ENCODE measurements at regions not wholly inside any gene's neighbourhood (a gene's known extent, or its start where the extent isn't known, plus 50 kb on each side); places are given as distances from the start of the nearest gene placed in this dataset.

- H3K27ac ChIP-seq = no peak overlapping the region
- H3K36me3 ChIP-seq = no peaks in the 10 kb centered on the region
- WGBS, 2 donors (ENCODE audit: low coverage in 1 of 2) = 70 to 83% methylated on average over 2 to 10 of the region's 10 CpGs
- DNase-seq = no peak
- intact Hi-C loops (cut with DNase I; ENCODE audit: low total_unique reads) (loop anchor here (10.0 kb wide), 1 partner anchor 61 kb away; the partner anchor contains the start of gene CIBAR2), in situ Hi-C loops (cut with MboI; ENCODE audit: low pct_ligation_motif_present in 1 of 4, low pct_unique_long_range_greater_than_20kb in 1 of 4, low sequenced_read_pairs in 3 of 4) (no loop called here)
- H3K27me3 ChIP-seq = peaks cover 30% of the 10 kb centered on the region
- TF ChIP-seq EP300 (IDR thresholded peaks at IDR 0.05; ENCODE audit: low read depth) (no peak), POLR2A (IDR thresholded peaks at IDR 0.05) (no peak), POLR2AphosphoS5 (IDR thresholded peaks at IDR 0.05) (no peak)
- TF ChIP-seq, protein P1, sequence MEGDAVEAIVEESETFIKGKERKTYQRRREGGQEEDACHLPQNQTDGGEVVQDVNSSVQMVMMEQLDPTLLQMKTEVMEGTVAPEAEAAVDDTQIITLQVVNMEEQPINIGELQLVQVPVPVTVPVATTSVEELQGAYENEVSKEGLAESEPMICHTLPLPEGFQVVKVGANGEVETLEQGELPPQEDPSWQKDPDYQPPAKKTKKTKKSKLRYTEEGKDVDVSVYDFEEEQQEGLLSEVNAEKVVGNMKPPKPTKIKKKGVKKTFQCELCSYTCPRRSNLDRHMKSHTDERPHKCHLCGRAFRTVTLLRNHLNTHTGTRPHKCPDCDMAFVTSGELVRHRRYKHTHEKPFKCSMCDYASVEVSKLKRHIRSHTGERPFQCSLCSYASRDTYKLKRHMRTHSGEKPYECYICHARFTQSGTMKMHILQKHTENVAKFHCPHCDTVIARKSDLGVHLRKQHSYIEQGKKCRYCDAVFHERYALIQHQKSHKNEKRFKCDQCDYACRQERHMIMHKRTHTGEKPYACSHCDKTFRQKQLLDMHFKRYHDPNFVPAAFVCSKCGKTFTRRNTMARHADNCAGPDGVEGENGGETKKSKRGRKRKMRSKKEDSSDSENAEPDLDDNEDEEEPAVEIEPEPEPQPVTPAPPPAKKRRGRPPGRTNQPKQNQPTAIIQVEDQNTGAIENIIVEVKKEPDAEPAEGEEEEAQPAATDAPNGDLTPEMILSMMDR (IDR thresholded peaks at IDR 0.05) = no peak
- H3K9me3 ChIP-seq = no peaks in the 10 kb centered on the region
- H3K4me1 ChIP-seq = peaks cover 7 to 42% (median 19%) of the 10 kb centered on the region in 4 donors
- no peak overlapping the region for H3K4me3 ChIP-seq
These were observed 63.5 kb upstream of the CIBAR2 start for GRCh38 chr16:85175724-85176233.

- H3K27me3 ChIP-seq = peaks cover 20% of the 10 kb centered on the region
- intact Hi-C loops (cut with DNase I; ENCODE audit: low total_unique reads) = loop anchor here (10.0 kb wide), 1 partner anchor 62 kb away; the partner anchor contains the start of gene CIBAR2
- H3K4me1 ChIP-seq = peaks cover 7 to 36% (median 19%) of the 10 kb centered on the region in 4 donors
- 56% methylated on average over 26 of the region's 26 CpGs; no CpG with 5 or more reads in 1 of the 2 donors for WGBS, 2 donors (ENCODE audit: low coverage in 1 of 2)
- DNase-seq = no peak
- TF ChIP-seq, protein P1 (IDR thresholded peaks at IDR 0.05) = no peak
- TF ChIP-seq EP300 (IDR thresholded peaks at IDR 0.05; ENCODE audit: low read depth) = no peak
- no peak for TF ChIP-seq POLR2AphosphoS5 (IDR thresholded peaks at IDR 0.05)
- TF ChIP-seq POLR2A (IDR thresholded peaks at IDR 0.05) = no peak
- H3K27ac ChIP-seq = no peak overlapping the region
- in situ Hi-C loops (cut with MboI; ENCODE audit: low pct_ligation_motif_present in 1 of 4, low pct_unique_long_range_greater_than_20kb in 1 of 4, low sequenced_read_pairs in 3 of 4) = no loop called here
- H3K4me3 ChIP-seq = no peak overlapping the region
- no peaks in the 10 kb centered on the region for H3K9me3 ChIP-seq
- H3K36me3 ChIP-seq = no peaks in the 10 kb centered on the region
These were observed 64.5 kb upstream of the CIBAR2 start for GRCh38 chr16:85176541-85177447.

DNA sequence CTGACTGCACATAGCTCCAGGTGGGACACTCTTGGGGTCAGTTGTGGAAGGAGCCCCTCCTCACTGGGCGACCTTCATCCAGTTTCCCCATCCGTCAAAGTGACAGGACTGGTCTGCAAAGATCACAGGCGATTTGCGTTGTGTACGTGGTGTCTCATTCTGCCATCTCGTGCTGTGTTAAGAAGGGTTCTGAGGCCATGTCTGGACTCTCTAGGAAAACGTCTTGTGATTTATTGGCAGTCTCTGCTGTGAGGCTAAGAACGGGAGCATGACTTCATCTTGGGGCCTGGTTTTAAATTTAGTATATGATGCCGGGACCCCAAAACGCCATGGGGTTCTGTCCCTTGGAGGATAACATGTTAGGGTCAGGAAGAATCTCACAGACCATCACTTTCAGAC is 65.2 kb upstream of the CIBAR2 start:
- peaks cover 7 to 36% (median 19%) of the 10 kb centered on the region in 4 donors for H3K4me1 ChIP-seq
- in situ Hi-C loops (cut with MboI; ENCODE audit: low pct_ligation_motif_present in 1 of 4, low pct_unique_long_range_greater_than_20kb in 1 of 4, low sequenced_read_pairs in 3 of 4) = no loop called here

More for the DNA sequence above, 65.2 kb upstream of the CIBAR2 start:
- WGBS, 2 donors (ENCODE audit: low coverage in 1 of 2) = 73% methylated on average over 10 of the region's 10 CpGs; no CpG with 5 or more reads in 1 of the 2 donors
- Histone ChIP-seq H3K4me3 (no peak overlapping the region), H3K9me3 (no peaks in the 10 kb centered on the region), H3K36me3 (no peaks in the 10 kb centered on the region), H3K27ac (no peak overlapping the region), H3K27me3 (peaks cover 15% of the 10 kb centered on the region)
- TF ChIP-seq POLR2AphosphoS5 (IDR thresholded peaks at IDR 0.05) (no peak), EP300 (IDR thresholded peaks at IDR 0.05; ENCODE audit: low read depth) (no peak), POLR2A (IDR thresholded peaks at IDR 0.05) (no peak)
- TF ChIP-seq, protein P1 (IDR thresholded peaks at IDR 0.05) = no peak
- intact Hi-C loops (cut with DNase I; ENCODE audit: low total_unique reads) = loop anchor here (10.0 kb wide), 1 partner anchor 63 kb away; the partner anchor contains the start of gene CIBAR2
- no peak for DNase-seq
